ENCODE measurements at regions not wholly inside any gene's neighbourhood (a gene's known extent, or its start where the extent isn't known, plus 50 kb on each side); places are given as distances from the start of the nearest gene placed in this dataset.

GRCh38 chr4:95599777-95600400 lies 51.1 kb upstream of the UNC5C start:
- no peak overlapping the region for H2AK9ac ChIP-seq (replicated peaks; ENCODE audit: low read depth, low read length, poor library complexity)
- no peak overlapping the region for H4K5ac ChIP-seq (ENCODE audit: low read depth, low read length)
- no peak overlapping the region for H2BK5ac ChIP-seq (ENCODE audit: low read depth, low read length, poor library complexity, severe bottlenecking)
- H4K20me1 ChIP-seq (ENCODE audit: insufficient read depth, low read length), result no peaks in the 10 kb centered on the region
- dilution Hi-C loops (cut with HindIII; ENCODE audit: low sequenced_read_pairs, unreplicated experiment) (no loop called here), intact Hi-C loops (cut with micrococcal nuclease) (no loop called here), in situ Hi-C loops (cut with MboI; ENCODE audit: low sequenced_read_pairs) (no loop called here)
- H2BK20ac ChIP-seq (ENCODE audit: low read depth, low read length), result no peak overlapping the region
- CTCF ChIA-PET, result no interaction called here
- no peak overlapping the region for H4K8ac ChIP-seq (ENCODE audit: low read depth in 2 of 2, low read length in 2 of 2)
- no peaks in the 10 kb centered on the region for H3K9me3 ChIP-seq (ENCODE audit: control insufficient read depth, insufficient read depth, low read length)
- no peak overlapping the region for H2AK5ac ChIP-seq (ENCODE audit: low read depth, low read length)
- no peak overlapping the region for H3K14ac ChIP-seq (replicated peaks; ENCODE audit: low read depth, low read length)
- no TSS peak for BruUV-seq (replicated peaks)
- H3K9me1 ChIP-seq (ENCODE audit: insufficient read depth, low read length), result no peaks in the 10 kb centered on the region
- H3K27me3 ChIP-seq (ENCODE audit: control insufficient read depth, insufficient read depth, low read length), result no peaks in the 10 kb centered on the region
- no peak overlapping the region for H3K18ac ChIP-seq (ENCODE audit: low read depth, low read length)
- H3K56ac ChIP-seq (ENCODE audit: extremely low read depth, insufficient read depth, low read length), result no peak overlapping the region
- WGBS, 2 experiments (ENCODE audit: extremely low coverage in 2 of 2, insufficient read length in 1 of 2), result no CpG with 5 or more reads among the region's 7 CpGs
- POLR2A ChIA-PET (ENCODE audit: unreplicated experiment), result no interaction called here
- H3K27ac ChIP-seq (ENCODE audit: insufficient read depth, low read length), result no peak overlapping the region
- ATAC-seq (ENCODE audit: low read depth) (no peak), DNase-seq (no peak)
- H2AFZ ChIP-seq (replicated peaks; ENCODE audit: low read length, poor library complexity), result no peak overlapping the region
- H2BK15ac ChIP-seq (ENCODE audit: low read depth, low read length), result no peak overlapping the region
- TF ChIP-seq CEBPB (IDR thresholded peaks at IDR 0.05; ENCODE audit: low read depth, low read length) (no peak), FOS (IDR thresholded peaks at IDR 0.05; ENCODE audit: low read depth, low read length) (no peak), POLR2A (IDR thresholded peaks at IDR 0.05; ENCODE audit: low read depth, low read length) (no peak), SMC3 (IDR thresholded peaks at IDR 0.05; ENCODE audit: low read depth, low read length) (no peak), RFX5 (IDR thresholded peaks at IDR 0.05; ENCODE audit: low read depth, low read length) (no peak), RCOR1 (IDR thresholded peaks at IDR 0.05; ENCODE audit: insufficient replicate concordance, low read length) (no peak), BHLHE40 (IDR thresholded peaks at IDR 0.05; ENCODE audit: low read depth, low read length) (no peak), USF2 (IDR thresholded peaks at IDR 0.05; ENCODE audit: low read depth, low read length) (no peak), NFE2L2 (IDR thresholded peaks at IDR 0.05; ENCODE audit: low read depth, low read length) (no peak), RAD21 (IDR thresholded peaks at IDR 0.05; ENCODE audit: low read length) (no peak), MXI1 (IDR thresholded peaks at IDR 0.05; ENCODE audit: borderline replicate concordance, low read depth, low read length) (no peak)
- TF ChIP-seq, protein P1, sequence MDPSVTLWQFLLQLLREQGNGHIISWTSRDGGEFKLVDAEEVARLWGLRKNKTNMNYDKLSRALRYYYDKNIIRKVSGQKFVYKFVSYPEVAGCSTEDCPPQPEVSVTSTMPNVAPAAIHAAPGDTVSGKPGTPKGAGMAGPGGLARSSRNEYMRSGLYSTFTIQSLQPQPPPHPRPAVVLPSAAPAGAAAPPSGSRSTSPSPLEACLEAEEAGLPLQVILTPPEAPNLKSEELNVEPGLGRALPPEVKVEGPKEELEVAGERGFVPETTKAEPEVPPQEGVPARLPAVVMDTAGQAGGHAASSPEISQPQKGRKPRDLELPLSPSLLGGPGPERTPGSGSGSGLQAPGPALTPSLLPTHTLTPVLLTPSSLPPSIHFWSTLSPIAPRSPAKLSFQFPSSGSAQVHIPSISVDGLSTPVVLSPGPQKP (IDR thresholded peaks at IDR 0.05; ENCODE audit: borderline replicate concordance, low read depth, low read length), result no peak
- no peak overlapping the region for H2BK120ac ChIP-seq (ENCODE audit: low read depth, low read length)
- H4K91ac ChIP-seq (ENCODE audit: insufficient read depth, low read depth, low read length), result no peak overlapping the region
- no peak overlapping the region for H3K4me2 ChIP-seq (ENCODE audit: low read depth, low read length)
- no peaks in the 10 kb centered on the region for H3K79me1 ChIP-seq (ENCODE audit: low read depth in 1 of 2, low read length in 2 of 2)
- H3K23ac ChIP-seq (ENCODE audit: low read depth, low read length), result no peak overlapping the region
- H3K36me3 ChIP-seq (ENCODE audit: control insufficient read depth, insufficient read depth, low read length), result no peaks in the 10 kb centered on the region
- H3K9ac ChIP-seq (ENCODE audit: low read depth, low read length), result no peak overlapping the region
- H3K4me1 ChIP-seq (ENCODE audit: control insufficient read depth, insufficient read depth, low read length), result no peaks in the 10 kb centered on the region
- no peak overlapping the region for H3K4me3 ChIP-seq (ENCODE audit: insufficient read depth, low read depth, low read length)
- no peak overlapping the region for H3K4ac ChIP-seq (ENCODE audit: low read depth, low read length)
